Bronchial epithelial cell (primary cell): ENCODE measurements at regions not wholly inside any gene's neighbourhood (a gene's known extent, or its start where the extent isn't known, plus 50 kb on each side); places are given as distances from the start of the nearest gene placed in this dataset.

Experiments
- DNase-seq: peaks from one replicate; pipeline ENCODE4 v3.0.0-alpha.2; 2010; ENCODE audit warnings: low read depth
- FAIRE-seq: peaks from 2 replicates; lab custom pipeline; 2011; peaks lifted over from hg19 to GRCh38; lab: Jason Lieb, UNC
- H3K27me3 ChIP-seq: 2 replicates; pipeline ENCODE4 v1.5.1; 2011; ENCODE audit warnings: low read length; ENCODE audit not compliant: control insufficient read depth, insufficient read depth
- H3K36me3 ChIP-seq: 2 replicates; pipeline ENCODE4 v1.5.1; 2011; ENCODE audit warnings: low read length; ENCODE audit not compliant: control insufficient read depth, insufficient read depth
- H3K4me3 ChIP-seq: 2 replicates; pipeline ENCODE4 v1.5.1; 2011; ENCODE audit warnings: mild to moderate bottlenecking, low read depth, low read length, control low read depth
- TF ChIP-seq, protein P1 (sequence below): IDR thresholded peaks from 2 replicates; pipeline ENCODE4 v1.5.1; 2011; ENCODE audit warnings: mild to moderate bottlenecking, moderate library complexity, low read length, control low read depth, inconsistent platforms; ENCODE audit not compliant: insufficient read depth, severe bottlenecking

DNA sequence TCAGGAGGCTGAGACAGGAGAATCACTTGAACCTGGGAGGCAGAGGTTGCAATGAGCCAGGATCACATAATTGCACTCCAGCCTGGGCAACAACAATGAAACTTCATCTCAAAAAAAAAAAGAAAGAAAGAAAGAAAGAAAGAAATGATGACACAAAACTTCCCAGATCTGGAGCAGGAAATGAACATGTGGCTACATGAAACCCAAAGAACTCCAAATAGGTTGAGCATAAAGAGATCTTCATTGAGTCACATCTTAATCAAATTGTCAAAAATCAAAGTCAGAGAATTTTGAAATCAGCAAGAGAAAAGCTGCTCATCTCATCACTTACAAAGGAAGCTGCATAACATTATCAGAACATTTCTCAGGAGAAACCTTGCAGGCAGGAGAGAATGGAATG is 247.0 kb downstream of the IBTK start:
- FAIRE-seq (no peak), DNase-seq (peak; percentile 91)
- no peaks in the 10 kb centered on the region for H3K36me3 ChIP-seq
- H3K27me3 ChIP-seq = no peaks in the 10 kb centered on the region
- no peak overlapping the region for H3K4me3 ChIP-seq
- TF ChIP-seq, protein P1, sequence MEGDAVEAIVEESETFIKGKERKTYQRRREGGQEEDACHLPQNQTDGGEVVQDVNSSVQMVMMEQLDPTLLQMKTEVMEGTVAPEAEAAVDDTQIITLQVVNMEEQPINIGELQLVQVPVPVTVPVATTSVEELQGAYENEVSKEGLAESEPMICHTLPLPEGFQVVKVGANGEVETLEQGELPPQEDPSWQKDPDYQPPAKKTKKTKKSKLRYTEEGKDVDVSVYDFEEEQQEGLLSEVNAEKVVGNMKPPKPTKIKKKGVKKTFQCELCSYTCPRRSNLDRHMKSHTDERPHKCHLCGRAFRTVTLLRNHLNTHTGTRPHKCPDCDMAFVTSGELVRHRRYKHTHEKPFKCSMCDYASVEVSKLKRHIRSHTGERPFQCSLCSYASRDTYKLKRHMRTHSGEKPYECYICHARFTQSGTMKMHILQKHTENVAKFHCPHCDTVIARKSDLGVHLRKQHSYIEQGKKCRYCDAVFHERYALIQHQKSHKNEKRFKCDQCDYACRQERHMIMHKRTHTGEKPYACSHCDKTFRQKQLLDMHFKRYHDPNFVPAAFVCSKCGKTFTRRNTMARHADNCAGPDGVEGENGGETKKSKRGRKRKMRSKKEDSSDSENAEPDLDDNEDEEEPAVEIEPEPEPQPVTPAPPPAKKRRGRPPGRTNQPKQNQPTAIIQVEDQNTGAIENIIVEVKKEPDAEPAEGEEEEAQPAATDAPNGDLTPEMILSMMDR = no peak

DNA sequence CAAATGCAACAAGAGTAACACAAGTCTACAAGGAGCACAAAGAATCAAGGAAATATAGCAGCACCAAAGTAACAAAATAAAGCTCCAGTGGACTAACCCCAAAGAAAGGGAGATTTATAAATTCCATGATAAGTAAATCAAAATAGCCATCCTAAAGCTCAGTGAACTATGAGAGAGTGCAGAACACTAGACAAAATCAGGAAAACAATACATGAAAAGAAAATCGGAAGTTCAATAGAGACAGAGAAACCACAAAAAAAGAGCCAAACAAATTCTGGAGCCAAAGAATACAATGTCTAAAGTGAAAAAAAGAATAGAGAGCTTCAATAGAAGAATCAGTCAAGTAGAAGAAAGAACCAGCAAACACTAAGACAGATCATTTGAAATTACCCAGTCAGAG is 247.3 kb upstream of the TENT5A start:
- no peak for FAIRE-seq
- no peak for DNase-seq
- no peak overlapping the region for H3K4me3 ChIP-seq
- TF ChIP-seq, protein P1 = no peak
- no peaks in the 10 kb centered on the region for H3K36me3 ChIP-seq
- H3K27me3 ChIP-seq = no peaks in the 10 kb centered on the region

DNA sequence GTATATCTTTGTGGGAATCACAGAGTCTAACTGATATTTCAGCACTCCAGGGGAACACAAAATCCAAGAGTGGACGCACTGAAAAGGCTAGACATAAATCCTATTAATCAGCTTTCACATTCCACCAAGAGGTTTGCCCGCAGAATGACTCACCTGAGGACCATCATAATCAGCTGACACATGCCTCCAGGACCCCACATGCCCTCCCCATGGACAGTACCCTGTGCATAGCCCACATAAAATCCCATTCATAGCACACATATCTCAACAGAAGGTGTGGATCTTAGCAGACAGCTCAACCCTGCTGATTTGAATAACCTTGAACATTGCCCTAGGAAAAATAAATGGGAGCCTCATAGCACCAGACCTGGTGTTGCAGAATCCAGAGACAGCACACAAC is 246.8 kb upstream of the TENT5A start:
- Histone ChIP-seq H3K27me3 (no peaks in the 10 kb centered on the region), H3K36me3 (no peaks in the 10 kb centered on the region), H3K4me3 (no peak overlapping the region)
- no peak for FAIRE-seq
- peak; percentile 34 for DNase-seq
- TF ChIP-seq, protein P1 = no peak

DNA sequence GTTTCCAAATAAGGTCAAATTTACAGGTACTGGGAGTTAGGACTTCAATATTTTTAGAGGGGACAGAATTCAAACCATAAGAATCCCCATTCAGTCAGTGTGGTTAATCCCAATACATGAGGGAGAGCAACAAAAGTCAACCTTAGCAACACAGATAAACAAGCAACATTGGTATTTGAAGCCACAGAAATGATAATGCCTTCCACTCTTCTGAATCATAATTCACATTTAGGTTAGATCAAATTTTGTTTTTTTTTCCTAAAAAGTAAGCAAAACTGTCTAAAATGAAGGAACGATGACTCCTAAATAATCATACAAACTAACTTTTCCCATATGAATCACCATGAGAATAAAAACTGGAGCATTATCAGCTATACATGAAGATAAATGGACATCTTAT is 246.0 kb upstream of the TENT5A start:
- Histone ChIP-seq H3K36me3 (no peaks in the 10 kb centered on the region), H3K27me3 (no peaks in the 10 kb centered on the region), H3K4me3 (no peak overlapping the region)
- FAIRE-seq (no peak), DNase-seq (peak; percentile 49)
- TF ChIP-seq, protein P1 = no peak

DNA sequence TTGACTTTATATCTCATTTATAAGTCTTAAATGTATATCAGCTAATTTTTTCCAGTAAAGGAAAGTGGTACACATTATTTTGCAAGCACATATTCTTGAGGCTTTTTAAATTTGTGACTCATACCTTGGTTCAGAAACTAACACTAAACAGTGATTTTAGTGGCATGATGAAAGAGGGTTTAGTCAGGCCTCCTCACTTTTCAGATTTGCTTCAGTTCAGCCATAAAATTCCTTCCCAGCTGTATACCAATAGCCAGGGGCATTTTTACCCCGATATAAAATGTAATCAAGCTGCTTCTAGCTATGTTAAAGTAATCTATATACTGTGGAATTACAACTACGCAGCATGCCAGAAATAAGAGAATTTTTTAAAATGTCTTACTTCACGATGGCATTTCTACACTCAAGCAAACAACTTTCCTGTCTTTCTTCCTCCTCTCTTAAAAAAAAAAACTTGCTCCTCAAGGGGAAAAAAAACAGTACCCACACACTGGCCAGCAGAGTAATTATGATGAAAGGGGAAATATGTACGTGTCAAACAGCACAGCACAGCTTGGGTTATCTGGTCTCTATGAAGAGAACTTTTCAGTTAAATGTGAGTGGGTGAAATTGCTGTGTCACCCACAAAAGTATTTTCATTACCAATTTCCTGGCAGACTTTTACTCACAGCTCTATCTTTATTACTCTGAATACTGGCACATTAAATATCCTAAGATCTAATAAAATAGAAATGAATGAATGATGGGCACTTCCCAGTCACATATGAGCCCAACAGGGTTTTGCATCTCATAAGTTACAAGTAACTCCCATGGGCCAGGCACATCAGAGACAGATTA is 244.8 kb upstream of the TENT5A start:
- TF ChIP-seq, protein P1 = no peak
- H3K27me3 ChIP-seq = no peaks in the 10 kb centered on the region
- no peak overlapping the region for H3K4me3 ChIP-seq
- peak; percentile 95 for DNase-seq
- no peaks in the 10 kb centered on the region for H3K36me3 ChIP-seq
- no peak for FAIRE-seq
